Breast epithelium (tissue), 3 donors: ENCODE measurements at regions not wholly inside any gene's neighbourhood (a gene's known extent, or its start where the extent isn't known, plus 50 kb on each side); places are given as distances from the start of the nearest gene placed in this dataset.

ENCODE experiments used
- POLR2AphosphoS5 ChIP-seq, 3 donors: sonication (generic); formaldehyde crosslinking; IDR thresholded peaks; one replicate each; pipeline ENCODE4 v1.6.1; 2017; ENCODE audit warnings: antibody characterized with exemption in 3 of 3
- TF ChIP-seq, protein P1 (sequence below), 3 donors: fragments of 450-650 bp; IDR thresholded peaks; one replicate each; pipeline ENCODE4 v1.5.1; 2016 to 2017; ENCODE audit warnings: antibody characterized with exemption in 3 of 3, mild to moderate bottlenecking in 3 of 3, moderate library complexity in 3 of 3

DNA sequence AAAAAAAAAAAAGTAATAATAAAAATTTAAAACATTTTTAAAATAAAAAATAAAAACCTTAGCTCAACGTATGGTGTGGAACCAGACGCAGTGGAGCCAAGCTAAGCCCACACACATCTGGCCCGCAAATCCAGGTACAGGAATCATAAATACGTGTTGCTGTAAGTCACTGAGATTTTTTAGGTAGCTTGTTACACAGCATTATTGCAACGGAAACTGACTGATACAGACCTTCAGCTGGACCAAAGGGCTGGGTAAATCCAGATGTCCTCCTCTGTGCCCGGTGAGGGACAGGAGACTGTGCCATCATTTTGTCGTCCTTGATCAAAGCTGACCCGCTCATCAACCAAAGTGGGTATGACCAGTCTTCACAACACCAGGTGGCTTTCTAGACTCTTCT lies 104.9 kb downstream of the TMEM130 start:
- TF ChIP-seq, protein P1, sequence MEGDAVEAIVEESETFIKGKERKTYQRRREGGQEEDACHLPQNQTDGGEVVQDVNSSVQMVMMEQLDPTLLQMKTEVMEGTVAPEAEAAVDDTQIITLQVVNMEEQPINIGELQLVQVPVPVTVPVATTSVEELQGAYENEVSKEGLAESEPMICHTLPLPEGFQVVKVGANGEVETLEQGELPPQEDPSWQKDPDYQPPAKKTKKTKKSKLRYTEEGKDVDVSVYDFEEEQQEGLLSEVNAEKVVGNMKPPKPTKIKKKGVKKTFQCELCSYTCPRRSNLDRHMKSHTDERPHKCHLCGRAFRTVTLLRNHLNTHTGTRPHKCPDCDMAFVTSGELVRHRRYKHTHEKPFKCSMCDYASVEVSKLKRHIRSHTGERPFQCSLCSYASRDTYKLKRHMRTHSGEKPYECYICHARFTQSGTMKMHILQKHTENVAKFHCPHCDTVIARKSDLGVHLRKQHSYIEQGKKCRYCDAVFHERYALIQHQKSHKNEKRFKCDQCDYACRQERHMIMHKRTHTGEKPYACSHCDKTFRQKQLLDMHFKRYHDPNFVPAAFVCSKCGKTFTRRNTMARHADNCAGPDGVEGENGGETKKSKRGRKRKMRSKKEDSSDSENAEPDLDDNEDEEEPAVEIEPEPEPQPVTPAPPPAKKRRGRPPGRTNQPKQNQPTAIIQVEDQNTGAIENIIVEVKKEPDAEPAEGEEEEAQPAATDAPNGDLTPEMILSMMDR (IDR thresholded peaks at IDR 0.05) = no peak
- no peak for TF ChIP-seq POLR2AphosphoS5 (IDR thresholded peaks at IDR 0.05)
